HG03095 (cell line): ENCODE measurements at regions not wholly inside any gene's neighbourhood (a gene's known extent, or its start where the extent isn't known, plus 50 kb on each side); places are given as distances from the start of the nearest gene placed in this dataset.

Source experiments
- ATAC-seq: cut with Tn5 transposase; IDR thresholded peaks from one replicate; pipeline ENCODE4 v1.9.1; 2021; ENCODE audit warnings: moderate library complexity; ENCODE audit not compliant: unreplicated experiment

DNA sequence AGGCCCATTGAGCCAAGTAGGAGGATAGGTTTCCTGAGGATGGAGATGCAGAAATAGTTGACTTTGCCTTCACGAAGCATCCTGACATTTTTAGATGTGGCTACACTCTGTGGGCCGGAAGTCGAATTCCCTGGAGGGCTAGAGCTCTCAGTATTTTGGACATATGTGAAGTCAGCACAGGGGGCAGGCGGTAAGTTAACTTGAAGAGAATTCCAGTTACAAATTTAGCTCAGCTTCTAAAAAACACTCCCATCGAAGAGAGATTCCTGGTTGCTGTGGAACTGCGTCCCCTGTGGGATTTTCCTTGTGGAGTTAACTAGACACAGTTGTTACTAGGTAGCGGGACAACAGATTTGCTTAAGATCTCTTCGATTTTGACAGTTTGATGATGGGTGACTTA, 161.9 kb upstream of the RGMA start:
- no peak for ATAC-seq

DNA sequence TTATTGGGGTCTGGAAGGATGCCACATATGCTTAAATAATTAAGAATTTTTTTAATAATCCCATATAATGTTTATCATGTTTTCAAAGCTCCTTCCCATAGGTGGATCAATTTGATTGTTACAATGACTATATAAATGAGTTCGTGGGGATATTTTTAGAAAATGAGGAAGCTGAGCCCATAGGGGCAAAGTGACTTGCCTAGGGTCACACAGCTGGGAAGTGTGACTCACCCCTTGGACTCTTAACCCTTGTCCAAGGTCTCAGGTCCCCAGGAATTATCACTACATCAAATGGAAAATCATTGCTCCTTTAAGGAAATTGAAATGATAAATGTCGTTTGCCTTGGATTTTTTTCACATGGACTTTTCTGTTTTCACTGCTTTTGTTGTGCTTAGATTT, 161.2 kb upstream of the RGMA start:
- ATAC-seq, result no peak

DNA sequence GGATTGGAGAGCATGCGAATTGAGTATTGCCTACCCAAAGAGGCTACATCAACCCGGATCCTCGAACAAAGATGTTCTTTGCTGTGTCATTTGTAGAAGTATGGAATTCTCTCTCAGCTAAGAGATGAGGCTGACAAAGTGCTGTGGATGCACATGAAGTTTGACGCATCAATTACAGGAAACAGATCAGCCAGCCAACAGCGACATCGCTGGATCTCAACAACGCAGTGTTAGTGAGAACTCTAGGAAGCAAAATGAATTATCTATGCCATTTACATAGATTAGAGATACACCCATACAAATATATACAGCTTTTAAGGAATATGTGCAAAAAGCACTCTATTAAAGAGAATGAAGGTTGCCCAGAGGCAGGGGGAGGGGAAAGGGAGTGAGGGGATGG, 160.6 kb upstream of the RGMA start:
- no peak for ATAC-seq

DNA sequence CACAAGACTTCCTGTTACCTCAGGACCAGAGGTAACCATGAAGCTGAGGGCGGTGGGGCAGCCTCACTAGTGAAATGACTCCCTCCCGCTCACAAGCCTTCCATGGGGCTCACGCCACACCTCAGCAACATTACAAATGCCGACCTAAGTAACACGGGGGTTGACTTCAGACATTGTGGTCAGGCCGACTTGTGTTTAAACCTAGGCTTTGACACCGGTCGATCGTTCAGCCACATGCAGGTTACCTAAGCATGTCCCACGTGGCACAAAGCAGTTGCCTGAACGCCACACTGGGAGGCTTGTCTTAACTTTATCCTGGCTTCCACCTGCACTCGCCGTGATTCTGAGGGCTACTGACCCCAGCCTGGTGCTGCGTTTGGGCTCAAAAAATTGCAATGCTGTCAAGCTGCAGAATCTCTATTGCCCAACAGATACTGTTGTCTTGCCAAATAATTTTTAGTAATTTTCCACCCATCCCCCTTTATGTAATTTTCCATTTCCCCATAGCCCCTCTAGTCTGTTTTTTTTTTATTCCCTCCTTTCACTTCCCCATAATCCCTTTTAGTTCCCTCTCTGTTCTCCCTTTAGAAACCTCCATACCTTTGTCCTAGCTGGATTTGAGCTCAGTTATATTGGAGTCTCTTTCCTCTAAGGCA, 158.6 kb upstream of the RGMA start:
- no peak for ATAC-seq

DNA sequence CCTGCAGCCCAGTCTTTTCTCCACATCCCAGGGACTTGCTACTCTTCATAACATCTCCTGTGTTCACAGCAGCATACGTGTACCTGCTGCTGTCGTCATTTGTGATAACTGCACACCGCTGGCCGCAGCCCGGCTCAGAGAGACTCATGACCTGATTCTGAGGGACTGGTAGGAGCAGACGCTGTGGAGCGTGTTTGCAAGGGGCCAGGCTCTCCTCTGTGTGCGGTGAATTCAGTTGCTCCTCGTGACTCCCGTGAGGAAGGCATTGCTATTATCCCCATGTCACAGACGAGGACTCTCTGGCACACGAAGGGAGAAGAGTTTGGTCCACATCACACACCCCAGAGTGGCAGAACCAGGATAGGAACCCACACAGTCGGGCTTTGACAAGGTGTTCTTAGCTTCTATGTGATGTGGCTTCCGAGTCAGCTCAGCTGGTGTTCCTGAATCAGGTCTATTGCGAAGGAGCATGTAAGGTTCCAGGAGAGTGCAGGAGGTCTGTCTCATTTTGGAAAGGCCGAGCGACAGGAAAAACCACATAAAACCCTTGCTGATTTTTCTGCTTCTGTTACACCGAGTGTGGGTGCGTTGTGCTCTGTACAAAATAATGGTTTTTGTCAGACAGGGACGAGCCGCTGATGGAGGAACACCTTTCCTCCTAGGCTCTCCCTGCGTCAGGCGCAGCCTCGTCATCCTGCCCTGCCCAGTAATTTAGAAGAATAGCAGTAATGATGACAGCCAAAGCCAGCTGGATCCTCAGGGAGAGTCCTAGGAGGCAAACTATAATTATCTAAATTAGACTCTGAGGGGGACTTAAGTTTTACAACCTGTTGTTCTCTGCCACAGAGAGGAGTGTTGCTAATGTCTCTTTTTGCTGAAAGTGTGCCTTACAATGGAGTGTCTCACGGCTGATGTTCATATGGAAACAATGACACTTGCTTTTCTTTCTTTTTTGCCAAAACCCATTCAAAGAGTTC, 157.5 kb upstream of the RGMA start:
- ATAC-seq, result no peak

DNA sequence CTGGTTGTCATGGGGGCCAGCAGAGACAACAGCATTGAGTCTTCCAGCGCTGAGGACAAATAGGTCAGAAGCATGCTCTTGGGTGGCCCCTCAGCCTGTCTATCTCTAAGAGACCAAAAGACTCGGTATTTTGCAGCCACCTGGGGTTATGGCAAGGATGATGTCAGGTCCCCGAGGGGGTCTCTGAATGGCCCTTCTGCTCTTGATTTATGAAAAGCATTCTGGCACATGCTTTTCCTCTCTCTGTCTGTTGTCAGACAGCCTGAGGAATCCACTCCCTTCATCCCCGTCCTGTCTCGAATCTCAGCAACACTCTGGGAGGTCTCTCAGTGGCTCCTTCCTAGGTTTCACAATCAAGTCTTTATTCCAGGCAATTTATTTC, 156.6 kb upstream of the RGMA start:
- no peak for ATAC-seq

DNA sequence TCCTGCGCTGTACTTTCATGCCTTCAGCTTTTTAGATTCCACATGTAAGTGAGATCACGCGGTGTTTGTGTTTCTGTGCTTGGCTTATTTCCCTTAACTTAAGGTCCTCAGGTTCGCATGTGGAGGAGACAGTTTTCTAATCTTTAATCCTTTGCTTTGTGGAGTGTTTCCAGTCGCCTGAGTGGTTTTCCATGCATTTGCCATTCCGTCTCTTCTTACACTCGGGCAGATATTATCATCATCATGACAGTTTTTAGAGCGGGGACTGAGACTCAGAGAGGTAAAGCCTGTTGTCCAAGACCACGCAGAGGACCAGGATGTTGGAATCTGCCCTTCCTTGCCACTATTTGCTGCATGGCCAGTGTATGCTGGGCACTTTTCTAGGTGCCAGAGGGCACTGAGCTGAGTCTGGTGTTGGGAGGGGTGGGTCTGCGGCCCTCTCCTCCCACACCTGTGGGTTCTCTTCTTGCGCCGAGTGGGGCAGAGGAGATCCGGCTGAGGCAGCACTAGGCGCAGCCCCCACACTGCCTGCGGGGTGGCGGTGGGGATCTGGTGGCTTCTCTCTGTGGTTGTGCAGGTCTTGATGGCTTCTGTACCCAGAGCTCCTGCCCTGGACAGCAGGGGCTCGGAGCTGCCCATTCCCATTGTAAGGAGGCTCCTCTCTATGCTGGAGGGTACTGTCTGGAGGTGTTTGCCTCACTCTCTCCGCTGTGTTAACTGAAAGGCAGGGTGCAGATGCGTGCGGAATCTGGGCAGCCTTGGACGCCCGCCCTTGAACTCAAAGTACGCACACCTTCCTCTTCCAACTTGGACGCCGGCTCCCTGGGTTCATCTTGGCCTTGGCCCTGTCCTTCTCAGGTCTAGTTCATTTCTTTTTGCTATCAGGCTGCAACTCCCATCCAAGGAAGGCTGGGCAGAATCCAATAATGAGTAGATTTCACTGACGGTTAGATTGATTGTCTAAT, 156.0 kb upstream of the RGMA start:
- no peak for ATAC-seq

DNA sequence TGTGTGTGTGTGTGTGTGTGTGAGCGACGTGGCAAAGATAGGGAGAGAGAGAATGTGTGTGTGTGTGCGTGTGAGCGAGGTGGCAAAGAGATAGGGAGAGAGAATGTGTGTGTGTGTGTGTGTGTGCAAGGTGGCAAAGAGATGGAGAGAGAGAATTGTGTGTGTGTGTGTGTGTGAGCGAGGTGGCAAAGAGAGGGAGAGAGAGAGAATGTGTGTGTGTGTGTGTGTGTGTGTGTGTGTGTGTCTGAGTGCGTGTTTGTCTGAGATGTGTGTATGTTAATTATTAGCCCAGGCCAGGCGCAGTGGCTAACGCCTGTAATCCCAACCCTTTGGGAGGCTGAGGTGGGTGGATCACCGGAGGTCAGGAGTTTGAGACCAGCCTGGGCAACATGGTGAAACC, 154.6 kb upstream of the RGMA start:
- ATAC-seq, result no peak

DNA sequence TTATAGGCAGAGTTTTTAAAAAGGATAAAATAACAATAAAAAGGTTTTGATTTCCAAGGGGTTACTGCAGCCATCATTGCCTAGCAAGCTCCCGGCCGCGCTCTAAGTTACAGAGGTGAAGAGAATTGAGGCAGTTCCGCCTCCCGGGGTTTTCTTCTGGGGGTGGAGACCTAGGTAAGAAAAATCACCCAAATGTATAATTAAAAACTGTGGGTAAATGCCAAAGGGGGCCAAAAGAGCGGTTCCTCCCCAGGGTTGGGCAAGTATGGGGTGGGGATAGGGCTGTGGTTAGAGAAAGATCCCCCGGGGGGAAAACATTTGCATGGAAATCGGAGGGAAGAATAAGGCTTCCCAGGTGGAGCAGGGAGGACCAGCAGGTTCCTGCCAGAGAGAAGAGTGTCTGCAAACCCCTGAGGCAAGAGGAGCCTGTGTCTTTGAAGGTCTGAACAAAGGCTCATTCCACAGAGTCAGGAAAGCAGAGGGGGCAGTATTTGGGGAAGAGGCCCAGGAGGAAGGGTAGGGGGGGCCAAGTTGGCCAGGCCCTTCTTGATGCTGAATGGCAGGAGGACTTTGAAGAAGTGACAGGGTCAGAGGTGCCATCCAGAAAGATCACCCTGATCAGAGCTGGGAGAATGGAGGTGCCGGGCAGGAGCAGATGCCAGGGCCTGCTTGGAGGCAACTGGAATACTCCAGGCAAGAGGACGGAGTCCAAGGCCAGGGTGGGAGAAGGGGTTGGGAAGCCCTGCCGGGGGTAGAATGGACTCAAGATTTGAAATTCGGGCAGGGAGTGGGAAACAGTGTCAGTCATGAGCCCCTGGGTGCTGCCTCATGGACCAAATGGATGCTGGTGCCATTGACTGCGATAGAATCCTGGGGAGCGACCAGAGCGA, 152.9 kb upstream of the RGMA start:
- ATAC-seq, result no peak

DNA sequence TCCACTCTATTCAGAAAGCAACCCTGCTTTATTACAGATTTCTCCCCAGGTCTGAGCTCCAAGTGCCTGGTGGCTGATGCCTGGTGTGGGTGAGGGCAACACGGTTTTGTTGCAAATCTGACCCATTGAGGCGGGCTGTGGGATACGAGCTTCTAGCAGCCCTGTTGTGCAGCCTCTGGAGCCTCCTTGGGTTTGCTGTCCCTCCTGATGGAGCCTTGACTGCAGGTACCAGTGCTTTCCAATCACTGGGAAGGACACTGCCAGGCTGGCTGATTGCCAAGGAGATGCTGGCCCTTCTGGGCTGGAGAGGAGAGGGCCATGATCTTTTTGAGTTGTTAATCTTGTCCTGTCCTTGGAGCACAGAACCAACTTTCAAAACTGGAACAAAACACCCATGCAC, 151.0 kb upstream of the RGMA start:
- no peak for ATAC-seq

DNA sequence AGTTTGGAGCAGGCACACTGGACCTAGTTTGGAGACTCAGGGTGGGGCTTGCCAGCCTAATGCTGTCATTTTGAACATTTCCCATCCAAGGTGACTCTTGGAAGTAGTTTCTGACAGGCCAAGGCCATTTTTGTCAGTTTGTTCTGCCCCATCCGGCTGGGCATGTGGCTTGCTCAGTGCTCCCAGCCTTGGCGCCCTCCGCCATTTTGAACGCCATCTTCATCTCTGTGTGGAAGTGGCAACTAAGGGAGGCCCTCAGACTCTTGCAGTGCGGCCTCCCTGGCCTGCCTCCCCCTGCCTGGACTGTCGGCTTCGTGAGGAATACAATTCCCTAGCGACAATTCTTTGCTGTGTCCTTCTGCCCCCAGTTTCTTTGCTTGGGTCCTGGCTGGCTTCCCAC, 150.6 kb upstream of the RGMA start:
- ATAC-seq, result no peak

DNA sequence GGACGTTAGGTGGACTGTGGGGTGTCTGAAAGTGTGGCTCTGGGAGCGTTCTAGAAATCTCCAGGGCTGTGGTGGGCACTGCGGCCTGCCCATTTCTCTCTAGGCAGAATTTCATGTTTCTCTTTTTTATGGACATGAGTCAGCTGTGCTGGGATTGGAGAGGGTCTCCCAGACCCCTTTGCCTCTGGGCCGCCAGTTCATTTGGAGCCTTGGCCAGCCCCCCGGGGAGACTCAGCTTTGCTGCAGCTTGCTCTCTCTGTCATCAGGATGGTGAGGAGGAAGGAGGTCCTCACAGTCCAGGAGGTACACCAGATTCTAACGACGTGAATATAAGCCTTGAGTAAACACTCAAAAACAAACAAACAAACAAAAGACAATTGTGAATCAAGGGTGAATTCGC, 149.6 kb upstream of the RGMA start:
- no peak for ATAC-seq

DNA sequence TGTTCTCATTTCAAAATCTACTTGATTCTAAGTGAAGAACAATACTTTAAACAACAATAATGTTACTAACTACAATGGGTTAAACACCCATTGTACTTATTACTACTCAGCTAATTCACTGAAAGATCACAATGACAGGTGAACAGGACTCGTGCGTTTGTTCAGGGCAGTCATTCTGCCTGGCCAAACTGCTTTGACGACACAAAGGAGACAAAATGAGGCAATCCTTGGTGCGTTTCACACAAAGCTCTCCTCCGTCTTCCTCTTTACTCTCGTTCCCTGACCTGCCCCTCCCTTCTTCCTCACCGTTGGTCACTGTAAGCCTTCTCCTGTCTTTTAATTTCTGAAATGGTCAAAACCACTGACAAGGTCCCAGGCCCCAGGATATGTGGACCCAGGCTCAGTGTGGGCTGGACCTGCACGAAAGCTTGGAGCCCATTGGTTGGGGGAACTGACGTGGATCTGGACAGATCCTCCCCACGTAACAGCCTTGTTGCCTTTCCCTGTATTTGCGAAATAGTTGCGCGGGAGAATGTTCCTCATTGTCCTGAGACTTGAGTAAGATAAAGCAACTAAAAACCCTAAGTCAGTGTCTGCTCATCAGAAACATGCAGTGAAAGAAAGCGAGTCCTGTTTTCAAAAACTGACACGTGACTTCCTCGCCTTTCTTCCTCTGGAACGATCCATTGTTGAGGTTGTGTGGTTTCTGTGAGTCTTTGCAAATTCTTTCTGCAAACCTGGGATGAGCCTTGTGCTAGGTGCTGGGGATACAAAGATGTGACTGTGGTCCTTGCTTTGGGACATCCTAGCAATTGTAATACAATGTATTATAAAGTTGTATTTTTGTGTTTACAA, 147.1 kb upstream of the RGMA start:
- no peak for ATAC-seq

DNA sequence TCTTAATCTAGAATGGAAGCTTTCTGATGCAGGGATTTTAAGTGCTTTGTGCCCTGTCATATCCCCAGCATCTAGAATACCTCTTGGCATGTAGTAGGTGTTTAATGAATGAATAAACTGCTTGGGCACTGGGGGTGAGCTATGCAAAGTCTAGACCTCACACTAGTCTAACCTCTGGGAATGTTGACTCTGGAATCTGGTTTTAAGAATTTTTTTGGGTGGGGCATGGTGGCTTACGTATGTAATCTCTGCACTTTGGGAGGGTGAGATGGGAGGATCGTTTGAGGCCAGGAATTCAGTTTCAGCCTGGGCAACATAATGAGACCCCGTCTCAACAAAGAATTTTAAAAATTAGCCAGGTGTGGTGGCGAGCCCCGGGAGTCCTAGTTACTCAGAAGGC, 146.3 kb upstream of the RGMA start:
- ATAC-seq, result no peak

DNA sequence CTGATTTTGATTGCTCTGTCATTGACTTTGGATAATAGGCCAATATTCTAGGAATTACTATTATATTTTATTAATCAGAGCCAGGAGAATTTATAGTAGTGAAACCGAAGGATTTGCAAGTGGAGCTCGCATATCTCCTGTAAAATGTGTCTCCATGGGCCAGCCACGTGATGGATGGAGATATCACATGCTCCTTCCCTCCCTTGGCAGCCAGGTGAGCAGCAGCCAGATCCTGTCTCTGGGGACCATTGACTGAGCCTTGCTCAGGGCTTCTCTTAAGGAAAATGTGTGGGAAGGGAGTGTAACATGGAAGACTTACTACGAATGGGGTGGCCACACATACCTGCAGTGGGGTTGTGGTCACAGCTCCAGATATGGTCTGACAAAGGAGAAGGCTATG, 144.7 kb upstream of the RGMA start:
- no peak for ATAC-seq

DNA sequence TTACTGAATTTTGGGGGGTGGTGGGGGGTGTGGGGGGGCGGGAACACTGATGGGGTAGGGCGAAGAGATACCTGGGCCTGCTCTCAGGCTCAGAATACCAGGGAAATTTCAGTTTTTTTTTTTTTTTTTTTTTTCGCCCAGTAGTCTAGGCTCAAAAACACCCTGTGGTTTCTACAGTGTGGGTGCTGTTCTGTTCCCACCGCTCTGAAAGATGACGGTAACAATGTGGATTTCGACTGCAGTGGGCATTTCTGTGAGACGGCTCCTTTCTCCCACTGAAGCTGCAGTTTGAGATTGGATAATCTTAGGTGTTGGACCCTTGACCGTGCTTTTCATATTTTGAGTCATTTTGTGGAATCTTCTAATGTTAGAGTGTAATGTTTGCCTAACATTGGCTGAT, 143.8 kb upstream of the RGMA start:
- ATAC-seq, result no peak

DNA sequence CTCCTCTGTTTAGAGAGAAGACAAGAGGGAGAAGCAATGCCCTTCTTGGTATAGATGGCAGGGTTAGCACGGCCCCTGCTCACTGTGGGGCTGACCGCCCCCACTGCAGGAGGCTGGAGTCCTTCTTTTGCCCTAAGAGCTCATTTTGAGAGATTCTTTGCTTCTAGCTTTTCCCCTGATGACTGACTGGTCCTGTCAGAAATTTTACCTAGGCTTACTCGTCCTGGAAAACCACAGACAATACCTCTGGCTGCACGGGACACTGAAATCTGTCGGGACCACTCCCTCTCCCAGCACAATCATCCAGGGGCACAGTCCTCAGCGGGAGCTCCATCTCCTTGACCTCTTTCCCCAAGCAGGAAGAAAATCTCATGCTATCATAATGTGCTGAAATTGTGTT, 143.0 kb upstream of the RGMA start:
- ATAC-seq, result no peak

DNA sequence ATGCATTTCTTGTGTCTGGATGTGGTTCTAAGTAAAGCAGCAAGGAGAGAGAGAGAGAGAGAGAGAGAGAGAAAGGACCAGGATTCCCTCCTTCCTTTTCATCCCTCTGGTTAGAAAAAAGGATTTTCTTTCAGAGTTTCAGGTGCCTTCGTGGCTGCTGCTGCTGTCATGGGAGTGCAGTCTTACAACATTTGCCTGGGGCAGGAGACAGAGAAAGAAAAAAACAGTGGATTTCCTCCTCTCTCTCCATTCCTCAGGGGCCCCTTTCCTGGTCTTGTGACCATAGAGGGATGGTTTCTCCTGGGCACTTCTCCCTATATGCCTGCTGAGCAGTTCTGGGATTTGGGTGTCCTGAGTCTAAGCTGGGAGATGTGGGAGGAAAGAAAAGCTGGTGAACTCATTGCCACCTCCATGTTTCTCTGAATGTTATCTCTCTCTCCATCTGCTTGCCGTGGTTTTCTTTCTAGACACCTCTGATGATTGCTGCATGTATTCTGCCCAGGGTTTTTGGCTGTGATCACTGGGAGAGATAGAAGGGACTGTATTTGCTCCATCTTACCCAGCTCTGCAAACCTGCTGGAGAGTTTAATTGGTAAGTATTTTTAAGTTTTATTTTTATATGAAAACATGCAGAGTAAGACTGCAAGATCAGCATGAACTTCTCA, 142.4 kb upstream of the RGMA start:
- no peak for ATAC-seq

DNA sequence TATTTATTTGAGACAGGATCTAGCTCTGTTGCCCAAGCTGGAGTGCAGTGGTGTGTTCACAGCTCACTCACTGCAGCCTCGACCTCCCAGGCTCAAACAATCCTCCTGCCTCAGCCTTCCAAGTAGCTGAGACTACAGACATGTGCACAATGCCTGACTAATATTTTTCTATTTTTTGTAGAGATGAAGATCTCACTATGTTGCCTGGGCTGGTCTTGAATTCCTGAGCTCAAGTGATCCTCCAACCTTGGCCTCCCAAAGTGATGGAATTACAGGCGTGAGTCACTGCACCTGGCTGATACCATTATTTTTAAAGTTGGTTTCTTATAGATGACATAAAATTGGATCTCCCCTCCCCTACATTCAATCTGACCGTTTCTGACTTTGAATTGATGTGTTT, 139.5 kb upstream of the RGMA start:
- ATAC-seq, result no peak
